IgD-negative memory B cell (primary cell): ENCODE measurements at regions not wholly inside any gene's neighbourhood (a gene's known extent, or its start where the extent isn't known, plus 50 kb on each side); places are given as distances from the start of the nearest gene placed in this dataset.
A peak's percentile ranks its signal among the peaks of the same experiment; 100 is the strongest.

Experiments
- H3K27ac Mint-ChIP-seq, 3 donors: one replicate each; pipeline ENCODE4 v1.8.0; 2020 to 2022; ENCODE audit warnings: mild to moderate bottlenecking in 3 of 3, mixed read lengths in 3 of 3, moderate library complexity in 1 of 3
- H3K27me3 Mint-ChIP-seq: one replicate; pipeline ENCODE4 v1.8.0; 2021; ENCODE audit warnings: mixed read lengths
- H3K36me3 Mint-ChIP-seq: one replicate; pipeline ENCODE4 v1.8.0; 2020; ENCODE audit warnings: mild to moderate bottlenecking, mixed read lengths
- H3K4me1 Mint-ChIP-seq, 3 donors: one replicate each; pipeline ENCODE4 v1.8.0; 2020 to 2022; ENCODE audit warnings: mixed read lengths in 3 of 3, mild to moderate bottlenecking in 1 of 3
- H3K4me3 Mint-ChIP-seq, 4 donors: one replicate each; pipeline ENCODE4 v1.8.0; 2020 to 2022; ENCODE audit warnings: mild to moderate bottlenecking in 4 of 4, mixed read lengths in 4 of 4, moderate library complexity in 3 of 4
- H3K9me3 Mint-ChIP-seq, 3 donors: one replicate each; pipeline ENCODE4 v1.8.0; 2020 to 2021; ENCODE audit warnings: mixed read lengths in 3 of 3, mild to moderate bottlenecking in 1 of 3

DNA sequence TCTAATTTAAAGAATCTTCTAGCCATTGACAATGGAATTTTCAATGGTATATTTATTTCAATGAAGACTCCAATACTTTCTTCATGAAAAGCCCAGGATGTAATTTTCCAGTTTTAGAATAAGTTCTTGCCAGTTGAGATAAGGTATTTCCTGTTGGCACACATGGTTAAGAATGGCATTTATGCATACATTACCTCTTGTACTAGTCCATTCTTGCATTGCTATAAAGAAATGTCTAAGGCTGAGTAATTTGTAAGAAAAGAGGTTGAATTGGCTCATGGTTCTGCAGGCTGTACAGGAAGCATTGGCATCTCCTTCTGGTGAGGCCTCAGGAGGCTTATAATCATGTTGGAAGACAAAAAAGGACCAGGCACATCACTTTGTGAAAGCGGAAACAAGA is 1179.6 kb downstream of the AMY1C start:
- Mint-ChIP-seq H3K9me3 (peaks cover 0 to 2% (median 0%) of the 10 kb centered on the region in 3 donors), H3K27me3 (no peaks in the 10 kb centered on the region), H3K4me3 (no peak overlapping the region), H3K4me1 (peaks cover 12 to 21% (median 19%) of the 10 kb centered on the region in 3 donors), H3K36me3 (no peaks in the 10 kb centered on the region), H3K27ac (peak overlapping the region in 2 of 3 donors; percentile 9 to 80)

- H3K27ac Mint-ChIP-seq = peak overlapping the region; percentile 2 to 86 (median 21)
- H3K4me3 Mint-ChIP-seq = peak overlapping the region in 3 of 4 donors; percentile 40 to 65 (median 54)
- H3K4me1 Mint-ChIP-seq = peaks cover 12 to 21% (median 19%) of the 10 kb centered on the region in 3 donors
- H3K9me3 Mint-ChIP-seq = no peaks in the 10 kb centered on the region
- H3K36me3 Mint-ChIP-seq = no peaks in the 10 kb centered on the region
- no peaks in the 10 kb centered on the region for H3K27me3 Mint-ChIP-seq
Measured at GRCh38 chr1:104932030-104932915, 1182.6 kb downstream of the AMY1C start.

DNA sequence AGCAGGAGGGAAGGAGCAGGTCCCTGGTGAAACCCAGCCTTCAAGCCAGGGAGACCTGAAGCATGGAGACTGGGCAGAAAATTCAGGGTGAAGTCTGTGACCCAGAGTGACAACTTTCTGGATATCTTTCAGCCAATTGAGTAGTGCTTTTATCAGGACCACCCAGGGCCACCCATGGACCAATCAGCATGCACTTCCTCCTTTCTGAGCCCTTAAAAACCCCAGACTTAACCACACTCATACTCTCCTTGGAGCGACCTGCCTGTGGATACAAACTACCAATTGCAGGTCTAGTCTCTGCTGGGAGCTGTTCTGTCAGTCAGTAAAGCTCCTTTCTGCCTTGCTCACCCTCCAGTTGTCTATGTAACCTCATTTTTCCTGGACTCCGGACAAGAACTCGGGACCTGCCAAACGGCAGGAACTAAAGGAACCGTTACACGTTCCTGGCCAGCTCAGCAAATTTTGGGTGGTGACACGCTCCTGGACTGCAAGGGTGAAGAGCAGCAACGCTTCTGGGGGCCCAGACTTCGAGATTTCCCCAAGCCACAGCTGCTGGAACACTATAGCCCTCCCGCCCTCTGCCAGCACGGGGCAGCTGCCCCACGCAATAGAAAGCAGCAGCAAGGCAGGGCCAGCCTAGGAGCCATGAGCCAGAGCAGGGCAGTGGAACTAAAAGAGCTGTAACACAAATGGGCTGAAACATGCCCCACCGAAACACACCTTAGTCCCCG is 1183.4 kb downstream of the AMY1C start:
- Mint-ChIP-seq H3K4me3 (peak overlapping the region in 2 of 4 donors; percentile 12 to 25), H3K27ac (peak overlapping the region in 1 of 3 donors; percentile 86), H3K27me3 (no peaks in the 10 kb centered on the region), H3K36me3 (no peaks in the 10 kb centered on the region), H3K4me1 (peaks cover 12 to 21% (median 19%) of the 10 kb centered on the region in 3 donors), H3K9me3 (no peaks in the 10 kb centered on the region)

DNA sequence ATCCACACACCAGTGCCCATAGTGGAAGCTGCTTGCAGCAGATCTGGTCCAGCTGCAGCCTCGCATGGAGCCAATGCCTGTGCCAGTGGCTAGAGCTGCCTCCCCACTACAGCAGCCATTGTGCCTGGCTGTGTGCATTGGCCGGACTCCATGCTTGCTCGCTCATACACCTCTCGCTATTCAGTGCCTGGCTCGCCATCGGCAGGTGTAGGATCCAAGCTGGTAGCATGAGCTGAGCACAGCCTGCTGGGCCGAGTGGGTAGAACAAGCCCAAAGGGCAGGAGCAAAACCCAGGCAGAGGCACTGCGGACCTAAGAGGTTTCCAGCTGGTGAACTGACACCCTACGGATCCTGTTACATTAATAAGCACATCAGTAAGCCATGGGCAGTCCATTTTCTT is 1184.1 kb downstream of the AMY1C start:
- Mint-ChIP-seq H3K27me3 (no peaks in the 10 kb centered on the region), H3K4me3 (peak overlapping the region in 1 of 4 donors; percentile 36), H3K4me1 (peaks cover 12 to 21% (median 19%) of the 10 kb centered on the region in 3 donors)

DNA sequence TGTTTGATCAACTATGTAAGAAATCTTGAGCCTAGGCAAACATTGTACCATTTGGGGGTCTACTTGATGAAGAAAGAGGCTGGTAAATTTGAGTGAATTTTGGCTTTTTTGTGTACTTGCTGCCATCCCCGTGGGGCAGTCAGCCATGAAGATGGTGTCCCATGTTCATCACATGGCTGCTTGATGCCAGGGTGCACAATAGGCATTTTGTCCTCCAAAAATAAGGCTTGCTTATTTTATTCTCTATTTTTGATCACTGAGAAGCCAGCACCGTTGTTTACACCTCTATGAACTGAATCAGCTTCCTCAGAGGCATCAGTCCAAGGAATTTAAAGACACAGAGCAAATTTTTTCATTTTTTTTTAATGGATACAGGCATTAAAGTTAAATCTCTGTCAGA is 1195.7 kb downstream of the AMY1C start:
- Mint-ChIP-seq H3K27ac (no peak overlapping the region), H3K9me3 (peaks cover 0 to 4% (median 0%) of the 10 kb centered on the region in 3 donors), H3K4me1 (no peaks in the 10 kb centered on the region), H3K36me3 (peaks cover 3% of the 10 kb centered on the region), H3K4me3 (no peak overlapping the region), H3K27me3 (peaks cover 1% of the 10 kb centered on the region)

More for the DNA sequence above, 1184.1 kb downstream of the AMY1C start:
- Mint-ChIP-seq H3K27ac (no peak overlapping the region), H3K9me3 (peaks cover 0 to 1% (median 0%) of the 10 kb centered on the region in 3 donors), H3K36me3 (no peaks in the 10 kb centered on the region)

DNA sequence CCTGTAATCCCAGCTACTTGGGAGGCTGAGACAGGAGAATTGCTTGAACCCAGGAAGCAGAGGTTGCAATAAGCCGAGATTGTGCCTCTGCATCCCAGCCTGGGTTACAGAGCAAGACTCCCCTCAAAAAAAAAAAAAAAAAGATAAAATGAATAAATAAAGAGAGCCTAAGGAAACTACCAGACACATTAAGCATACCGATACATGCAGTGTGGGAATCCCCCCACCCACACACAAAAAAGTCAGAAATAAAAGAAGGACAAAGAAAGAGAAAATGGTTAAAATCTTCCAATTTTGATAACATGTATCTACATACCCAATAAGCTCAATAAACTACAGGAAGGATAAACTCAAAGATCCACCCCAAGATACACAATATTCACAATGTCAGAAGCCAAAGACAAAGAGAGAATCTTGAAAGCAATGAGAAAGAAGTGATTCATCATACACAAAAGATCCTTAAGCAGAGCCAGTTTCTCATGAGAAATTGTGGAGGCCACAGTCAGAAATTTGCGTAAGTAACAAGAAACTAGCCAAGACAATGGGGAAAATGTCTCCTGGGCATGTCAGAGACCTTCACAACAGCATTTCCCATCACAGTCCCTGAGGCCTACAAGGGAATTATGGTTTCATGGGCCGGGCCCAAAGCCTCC is 1197.0 kb downstream of the AMY1C start:
- H3K36me3 Mint-ChIP-seq = peaks cover 3% of the 10 kb centered on the region
- H3K9me3 Mint-ChIP-seq = peaks cover 0 to 4% (median 0%) of the 10 kb centered on the region in 3 donors
- H3K27me3 Mint-ChIP-seq = peaks cover 1% of the 10 kb centered on the region
- H3K27ac Mint-ChIP-seq = peak overlapping the region in 1 of 3 donors; percentile 47
- H3K4me3 Mint-ChIP-seq = no peak overlapping the region
- no peaks in the 10 kb centered on the region for H3K4me1 Mint-ChIP-seq

DNA sequence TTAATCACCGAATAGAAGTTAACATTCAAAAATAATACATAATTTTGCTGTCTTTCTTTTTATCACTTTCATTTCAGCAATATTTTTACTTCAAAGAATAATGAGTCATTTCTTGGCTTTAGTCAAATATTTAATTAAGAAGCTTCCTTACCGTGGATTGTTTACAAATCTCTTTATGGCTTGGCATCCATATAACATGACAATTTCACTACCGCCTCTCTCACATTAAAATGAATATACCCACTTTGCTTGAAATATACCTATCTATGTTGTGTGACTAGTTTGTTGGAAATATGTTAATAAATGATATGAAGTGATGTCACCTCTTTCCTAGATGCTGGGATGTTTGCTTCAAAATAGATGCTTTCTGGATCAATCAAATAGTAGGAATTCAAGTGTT is 1203.9 kb downstream of the AMY1C start:
- Mint-ChIP-seq H3K4me3 (no peak overlapping the region), H3K9me3 (peaks cover 0 to 2% (median 0%) of the 10 kb centered on the region in 3 donors), H3K4me1 (no peaks in the 10 kb centered on the region), H3K27me3 (no peaks in the 10 kb centered on the region), H3K27ac (no peak overlapping the region), H3K36me3 (no peaks in the 10 kb centered on the region)

- H3K4me1 Mint-ChIP-seq = no peaks in the 10 kb centered on the region
- H3K4me3 Mint-ChIP-seq = no peak overlapping the region
- no peaks in the 10 kb centered on the region for H3K9me3 Mint-ChIP-seq
- H3K27me3 Mint-ChIP-seq = no peaks in the 10 kb centered on the region
- no peaks in the 10 kb centered on the region for H3K36me3 Mint-ChIP-seq
- H3K27ac Mint-ChIP-seq = no peak overlapping the region
Measured at GRCh38 chr1:104973516-104973915, 1223.8 kb downstream of the AMY1C start.

DNA sequence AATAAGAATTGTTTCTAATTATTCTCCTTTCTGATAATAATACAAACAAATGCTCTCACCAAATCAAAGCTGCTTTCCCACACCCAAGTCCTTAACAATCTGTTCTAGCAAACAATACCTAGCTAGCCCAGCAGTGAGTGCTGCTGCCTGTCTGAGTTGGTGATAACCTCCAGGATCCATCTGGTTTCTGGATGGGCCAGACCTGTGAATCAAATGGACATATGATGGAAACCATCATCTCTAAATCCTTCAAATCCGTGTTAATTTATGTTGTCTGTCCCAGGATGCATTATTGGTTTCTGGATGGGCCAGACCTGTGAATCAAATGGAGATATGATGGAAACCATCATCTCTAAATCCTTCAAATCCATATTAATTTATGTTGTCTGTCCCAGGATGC is 1230.0 kb downstream of the AMY1C start:
- Mint-ChIP-seq H3K4me1 (no peaks in the 10 kb centered on the region), H3K9me3 (peaks cover 0 to 2% (median 0%) of the 10 kb centered on the region in 3 donors), H3K27me3 (no peaks in the 10 kb centered on the region), H3K36me3 (no peaks in the 10 kb centered on the region), H3K4me3 (no peak overlapping the region), H3K27ac (peak overlapping the region in 1 of 3 donors; percentile 12)

DNA sequence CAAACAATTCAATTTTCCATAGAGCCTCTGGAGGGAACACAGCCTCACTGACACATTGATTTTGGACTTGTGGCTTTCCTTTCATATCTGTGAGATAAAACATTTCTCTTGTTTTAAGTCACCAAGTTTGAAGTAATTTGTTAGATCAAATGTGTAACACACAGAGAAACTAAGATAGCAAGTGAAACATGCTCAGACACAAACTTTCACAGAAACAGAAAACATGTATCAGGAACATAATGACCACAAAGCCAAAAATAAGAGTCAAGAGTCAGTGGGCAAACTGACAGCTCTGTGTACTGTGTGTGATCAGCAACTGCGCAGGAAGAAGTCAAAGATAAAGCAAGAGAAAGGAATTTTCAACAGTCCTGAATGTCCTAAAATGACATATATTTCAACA is 1237.5 kb downstream of the AMY1C start:
- H3K27ac Mint-ChIP-seq = no peak overlapping the region
- H3K4me3 Mint-ChIP-seq = no peak overlapping the region
- peaks cover 0 to 12% (median 2%) of the 10 kb centered on the region in 3 donors for H3K9me3 Mint-ChIP-seq
- H3K36me3 Mint-ChIP-seq = no peaks in the 10 kb centered on the region
- no peaks in the 10 kb centered on the region for H3K27me3 Mint-ChIP-seq
- H3K4me1 Mint-ChIP-seq = no peaks in the 10 kb centered on the region

- H3K27ac Mint-ChIP-seq = no peak overlapping the region
- H3K27me3 Mint-ChIP-seq = no peaks in the 10 kb centered on the region
- no peaks in the 10 kb centered on the region for H3K36me3 Mint-ChIP-seq
- H3K4me3 Mint-ChIP-seq = no peak overlapping the region
- H3K4me1 Mint-ChIP-seq = no peaks in the 10 kb centered on the region
- H3K9me3 Mint-ChIP-seq = peaks cover 0 to 12% (median 2%) of the 10 kb centered on the region in 3 donors
Measured at GRCh38 chr1:104989012-104989411, 1239.3 kb downstream of the AMY1C start.

DNA sequence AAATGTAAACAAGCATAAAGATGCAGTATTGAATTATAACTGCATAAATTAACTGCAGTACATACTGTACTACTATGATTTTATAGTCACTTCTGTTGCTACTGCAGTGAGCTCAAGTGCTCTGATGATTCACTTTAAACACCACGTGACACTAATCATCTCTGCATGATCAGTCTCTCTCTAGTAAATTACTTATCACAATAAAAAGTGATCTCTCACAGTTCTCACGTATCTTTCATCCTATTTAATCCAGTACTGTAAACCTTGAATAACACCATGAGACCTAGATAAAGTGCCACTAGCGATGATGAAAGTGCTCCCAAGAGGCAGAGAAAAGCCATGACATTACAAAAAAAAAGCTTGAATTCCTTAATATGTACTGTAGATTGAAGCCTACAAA is 1242.0 kb downstream of the AMY1C start:
- Mint-ChIP-seq H3K4me1 (no peaks in the 10 kb centered on the region), H3K4me3 (no peak overlapping the region), H3K9me3 (peaks cover 0 to 6% (median 0%) of the 10 kb centered on the region in 3 donors), H3K27ac (no peak overlapping the region), H3K27me3 (no peaks in the 10 kb centered on the region), H3K36me3 (no peaks in the 10 kb centered on the region)

DNA sequence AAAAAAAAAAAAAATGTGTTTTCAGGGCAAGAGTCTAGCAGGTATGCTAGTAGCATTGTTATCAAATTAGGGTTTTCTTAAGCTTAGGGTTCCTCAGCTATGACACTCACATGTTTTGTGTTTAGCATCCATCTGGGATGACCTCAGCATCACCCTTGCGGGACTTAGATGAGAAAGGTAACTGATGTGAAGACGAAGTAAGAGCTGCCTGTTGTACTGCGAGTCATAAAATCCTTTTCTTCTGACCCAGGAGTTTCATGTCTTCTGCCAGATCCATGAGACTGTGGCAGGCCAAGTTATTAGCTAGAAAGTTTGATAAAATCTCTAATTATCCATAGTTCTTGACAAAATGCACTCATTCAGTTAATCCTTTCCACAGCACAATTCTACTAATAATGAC is 1251.1 kb downstream of the AMY1C start:
- Mint-ChIP-seq H3K27me3 (no peaks in the 10 kb centered on the region), H3K36me3 (no peaks in the 10 kb centered on the region), H3K27ac (no peak overlapping the region), H3K4me3 (no peak overlapping the region), H3K4me1 (peaks cover 0 to 1% (median 0%) of the 10 kb centered on the region in 3 donors), H3K9me3 (peaks cover 0 to 1% (median 0%) of the 10 kb centered on the region in 3 donors)

DNA sequence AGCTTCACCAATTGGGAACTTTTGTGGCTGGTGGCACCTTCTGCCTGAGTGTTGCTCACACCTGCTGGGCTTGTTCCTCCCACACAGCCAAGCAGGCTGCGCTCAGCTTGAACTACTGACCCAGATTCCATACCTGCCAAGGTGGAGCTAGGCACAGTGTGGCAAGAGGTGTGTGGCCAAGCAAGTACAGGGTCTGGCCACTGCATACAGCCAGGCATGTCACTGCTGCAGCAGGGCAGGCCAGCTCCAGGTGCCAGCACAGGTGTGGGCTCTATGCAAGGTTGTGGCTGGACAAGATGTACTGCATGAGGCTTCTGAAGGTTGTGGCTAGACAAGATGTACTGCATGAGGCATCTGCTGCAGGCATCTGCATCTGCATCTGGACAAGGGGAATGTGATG is 1254.8 kb downstream of the AMY1C start:
- Mint-ChIP-seq H3K27ac (no peak overlapping the region), H3K27me3 (no peaks in the 10 kb centered on the region), H3K36me3 (no peaks in the 10 kb centered on the region), H3K4me3 (no peak overlapping the region), H3K9me3 (peaks cover 0 to 1% (median 0%) of the 10 kb centered on the region in 3 donors), H3K4me1 (peaks cover 0 to 1% (median 0%) of the 10 kb centered on the region in 3 donors)
